B cell (primary cell): ENCODE measurements at regions not wholly inside any gene's neighbourhood (a gene's known extent, or its start where the extent isn't known, plus 50 kb on each side); places are given as distances from the start of the nearest gene placed in this dataset.

Experiments used
- CTCF ChIP-seq: fragments of 200-600 bp; IDR thresholded peaks from one replicate; pipeline ENCODE4 v1.8.0; 2022; ENCODE audit warnings: antibody characterized with exemption, mild to moderate bottlenecking
- EZH2 ChIP-seq: IDR thresholded peaks from 2 replicates; pipeline ENCODE4 v1.6.1; 2012; ENCODE audit warnings: borderline replicate concordance, low read depth, mild to moderate bottlenecking, moderate library complexity, low read length; ENCODE audit not compliant: insufficient read depth, poor library complexity, severe bottlenecking

GRCh38 chr13:44760434-44760833, 184.3 kb upstream of the TSC22D1 start:
- TF ChIP-seq CTCF: no peak
- no peak for TF ChIP-seq EZH2
